Ishikawa (cell line): ENCODE measurements at regions not wholly inside any gene's neighbourhood (a gene's known extent, or its start where the extent isn't known, plus 50 kb on each side); places are given as distances from the start of the nearest gene placed in this dataset.

Experiments used
- CEBPB ChIP-seq: IDR thresholded peaks from 2 replicates; pipeline ENCODE4 v1.6.1; 2012
- CREB1 ChIP-seq: IDR thresholded peaks from 2 replicates; pipeline ENCODE4 v1.6.1; 2012; ENCODE audit warnings: low read depth
- EGR1 ChIP-seq: IDR thresholded peaks from 2 replicates; pipeline ENCODE4 v1.6.1; 2012
- EP300 ChIP-seq: IDR thresholded peaks from 2 replicates; pipeline ENCODE4 v1.6.1; 2012; ENCODE audit warnings: borderline replicate concordance
- FOXM1 ChIP-seq: IDR thresholded peaks from 2 replicates; pipeline ENCODE4 v1.6.1; 2012; ENCODE audit warnings: low read depth, borderline replicate concordance
- MAX ChIP-seq: IDR thresholded peaks from 2 replicates; pipeline ENCODE4 v1.6.1; 2012
- RAD21 ChIP-seq: IDR thresholded peaks from 2 replicates; pipeline ENCODE4 v1.6.1; 2012; ENCODE audit warnings: low read depth
- REST ChIP-seq: IDR thresholded peaks from 2 replicates; pipeline ENCODE4 v1.6.1; 2012; ENCODE audit warnings: low read depth, mild to moderate bottlenecking
- TAF1 ChIP-seq: IDR thresholded peaks from 2 replicates; pipeline ENCODE4 v1.6.1; 2012; ENCODE audit warnings: low read depth, mild to moderate bottlenecking
- TEAD4 ChIP-seq: IDR thresholded peaks from 2 replicates; pipeline ENCODE4 v1.6.1; 2012
- YY1 ChIP-seq: IDR thresholded peaks from 2 replicates; pipeline ENCODE4 v1.6.1; 2012; ENCODE audit warnings: low read depth

- TF ChIP-seq TAF1 (no peak), FOXM1 (no peak), MAX (no peak), EP300 (no peak), EGR1 (no peak), REST (no peak), RAD21 (no peak), CREB1 (no peak), YY1 (no peak), CEBPB (no peak), TEAD4 (no peak)
Measured at GRCh38 chr1:194512345-194512744, 1325.9 kb upstream of the B3GALT2 start.
